ENCODE measurements at regions not wholly inside any gene's neighbourhood (a gene's known extent, or its start where the extent isn't known, plus 50 kb on each side); places are given as distances from the start of the nearest gene placed in this dataset.

DNA sequence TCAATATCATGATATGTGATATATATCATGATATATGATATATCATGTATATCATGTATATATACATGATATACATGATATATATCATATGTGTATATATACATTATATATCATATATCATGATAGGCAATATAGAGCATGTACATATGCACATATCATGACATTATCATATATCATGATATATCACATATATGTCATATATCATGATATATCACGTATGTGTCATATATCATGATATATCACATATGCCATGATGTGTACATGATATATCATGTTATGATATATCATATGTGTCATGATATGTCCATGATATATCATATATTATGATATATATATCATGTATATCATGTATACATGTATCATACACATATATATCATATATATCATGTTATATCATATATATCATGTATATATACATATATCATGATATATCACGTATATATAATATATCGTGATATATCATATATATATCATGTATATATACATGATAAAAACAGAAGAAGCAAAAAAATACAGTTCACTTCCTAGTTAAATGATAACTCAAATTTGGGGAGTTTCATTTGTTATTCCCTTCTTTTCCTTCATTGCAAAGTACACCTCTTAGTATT is 670.1 kb upstream of the EPHA5 start:
- TF ChIP-seq, protein P1, sequence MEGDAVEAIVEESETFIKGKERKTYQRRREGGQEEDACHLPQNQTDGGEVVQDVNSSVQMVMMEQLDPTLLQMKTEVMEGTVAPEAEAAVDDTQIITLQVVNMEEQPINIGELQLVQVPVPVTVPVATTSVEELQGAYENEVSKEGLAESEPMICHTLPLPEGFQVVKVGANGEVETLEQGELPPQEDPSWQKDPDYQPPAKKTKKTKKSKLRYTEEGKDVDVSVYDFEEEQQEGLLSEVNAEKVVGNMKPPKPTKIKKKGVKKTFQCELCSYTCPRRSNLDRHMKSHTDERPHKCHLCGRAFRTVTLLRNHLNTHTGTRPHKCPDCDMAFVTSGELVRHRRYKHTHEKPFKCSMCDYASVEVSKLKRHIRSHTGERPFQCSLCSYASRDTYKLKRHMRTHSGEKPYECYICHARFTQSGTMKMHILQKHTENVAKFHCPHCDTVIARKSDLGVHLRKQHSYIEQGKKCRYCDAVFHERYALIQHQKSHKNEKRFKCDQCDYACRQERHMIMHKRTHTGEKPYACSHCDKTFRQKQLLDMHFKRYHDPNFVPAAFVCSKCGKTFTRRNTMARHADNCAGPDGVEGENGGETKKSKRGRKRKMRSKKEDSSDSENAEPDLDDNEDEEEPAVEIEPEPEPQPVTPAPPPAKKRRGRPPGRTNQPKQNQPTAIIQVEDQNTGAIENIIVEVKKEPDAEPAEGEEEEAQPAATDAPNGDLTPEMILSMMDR (IDR thresholded peaks at IDR 0.05; ENCODE audit: low read depth, low read length, poor library complexity, severe bottlenecking): no peak
- no peak for TF ChIP-seq EZH2phosphoT487 (IDR thresholded peaks at IDR 0.05; ENCODE audit: borderline replicate concordance, low read length)
